ENCODE measurements at regions not wholly inside any gene's neighbourhood (a gene's known extent, or its start where the extent isn't known, plus 50 kb on each side); places are given as distances from the start of the nearest gene placed in this dataset.
"Not testable (repeated sequence)": the region's sequence is repeated elsewhere in the genome, so short reads cannot be mapped to it uniquely, and the experiment has no call there.

DNA sequence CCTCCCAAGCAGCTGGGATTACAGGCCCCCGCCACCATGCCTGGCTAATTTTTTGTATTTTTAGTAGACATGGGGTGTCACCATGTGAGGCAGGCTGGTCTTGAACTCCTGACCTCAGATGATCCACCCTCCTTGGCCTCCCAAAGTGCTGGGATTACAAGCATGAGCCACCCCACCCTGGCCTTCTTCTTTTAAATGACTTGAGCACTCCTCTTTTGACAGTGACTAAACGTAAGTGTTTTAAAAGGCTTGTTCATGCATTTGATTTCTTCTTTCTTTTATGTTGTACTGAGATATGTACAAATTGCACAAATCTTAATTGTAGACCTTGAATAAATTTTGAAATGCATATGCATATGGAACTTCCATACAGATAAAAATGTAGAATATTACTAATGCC lies 337.9 kb downstream of the CETN3 start:
- no peak for DNase-seq (ENCODE audit: low read depth in 2 of 2, low spot score in 1 of 2)

- no peak for DNase-seq (ENCODE audit: low read depth in 2 of 2, low spot score in 1 of 2)
These were observed 338.5 kb downstream of the CETN3 start for GRCh38 chr5:90071066-90071465.

- no peak for DNase-seq (ENCODE audit: low read depth in 2 of 2, low spot score in 1 of 2)
These were observed 342.6 kb downstream of the CETN3 start for GRCh38 chr5:90066920-90067319.

DNA sequence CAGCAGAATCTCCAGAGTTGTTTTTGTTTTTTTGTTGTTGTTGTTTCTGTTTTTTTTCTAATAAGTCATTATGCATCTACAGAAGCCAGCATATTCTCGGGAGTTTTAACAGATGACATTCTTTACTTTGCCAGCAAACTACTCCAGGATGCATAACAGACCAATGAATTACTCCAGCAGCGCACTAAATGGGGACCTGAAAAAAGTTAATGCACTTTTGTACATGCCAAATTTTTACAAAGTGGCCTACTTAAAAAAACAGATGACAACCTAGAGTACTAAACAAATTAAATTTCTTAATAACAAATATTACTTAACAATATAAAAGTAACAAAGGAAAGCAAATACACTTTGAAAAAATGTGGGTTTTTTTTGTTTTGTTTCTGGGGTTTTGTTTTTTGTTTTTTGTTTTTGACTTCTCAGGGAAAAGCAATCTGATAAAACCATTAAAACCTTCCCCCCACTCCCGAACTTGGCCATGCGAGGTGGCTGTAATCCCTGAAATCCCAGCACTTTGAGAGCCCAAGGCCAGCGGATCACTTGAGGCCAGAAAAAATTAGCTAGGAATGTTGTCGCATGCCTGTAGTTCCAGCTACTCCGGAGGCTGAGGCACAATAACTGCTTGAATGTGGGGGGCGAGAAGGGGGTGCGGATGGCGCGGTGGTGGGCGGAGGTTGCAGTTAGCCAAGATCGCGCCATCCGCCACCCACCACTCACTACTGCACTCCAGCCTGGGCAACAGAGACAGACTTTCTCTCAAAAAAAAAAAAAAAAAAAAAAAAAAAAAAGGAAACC lies 352.4 kb downstream of the CETN3 start:
- DNase-seq (ENCODE audit: low read depth in 2 of 2, low spot score in 1 of 2), result no peak

- no peak for DNase-seq (ENCODE audit: low read depth in 2 of 2, low spot score in 1 of 2)
These were observed 353.7 kb downstream of the CETN3 start for GRCh38 chr5:90055831-90056328.

DNA sequence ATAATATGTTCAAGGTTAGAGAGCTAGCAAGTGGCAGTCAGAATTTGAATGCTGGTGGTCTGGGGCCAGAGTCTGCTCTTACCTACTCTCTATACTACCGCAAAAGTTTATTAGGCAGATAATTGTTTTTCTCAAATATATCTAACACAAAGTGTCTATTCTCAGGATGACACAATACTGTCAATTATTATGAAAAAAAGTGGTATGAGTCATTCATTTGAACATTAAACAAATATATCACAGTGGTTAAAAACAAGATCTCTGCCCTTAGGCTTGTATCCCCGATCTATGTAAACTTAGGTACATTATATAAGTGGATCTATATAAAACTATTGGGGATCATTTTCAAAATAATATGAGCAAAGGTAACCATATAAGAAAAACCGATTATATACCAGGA lies 354.9 kb downstream of the CETN3 start:
- no peak for DNase-seq (ENCODE audit: low read depth in 2 of 2, low spot score in 1 of 2)

DNA sequence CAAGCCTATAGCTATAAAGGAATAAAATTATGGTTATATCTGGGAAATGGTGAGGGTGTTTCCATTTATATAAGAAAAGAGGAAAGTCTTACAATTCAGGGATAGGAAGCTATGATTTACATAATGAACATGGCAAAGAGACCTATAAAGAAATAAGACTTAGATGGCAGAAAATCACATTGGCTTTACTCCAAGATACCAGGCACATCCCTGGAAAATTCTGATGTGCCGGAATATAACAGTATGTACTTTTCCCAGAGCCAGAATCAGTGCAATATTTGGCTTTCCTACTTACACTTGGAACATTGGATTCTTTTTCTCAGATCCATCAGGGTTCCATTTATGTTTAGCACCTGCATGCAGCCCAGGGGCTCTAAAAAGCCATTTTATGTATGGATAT lies 357.8 kb downstream of the CETN3 start:
- DNase-seq (ENCODE audit: low read depth in 2 of 2, low spot score in 1 of 2), result no peak

DNA sequence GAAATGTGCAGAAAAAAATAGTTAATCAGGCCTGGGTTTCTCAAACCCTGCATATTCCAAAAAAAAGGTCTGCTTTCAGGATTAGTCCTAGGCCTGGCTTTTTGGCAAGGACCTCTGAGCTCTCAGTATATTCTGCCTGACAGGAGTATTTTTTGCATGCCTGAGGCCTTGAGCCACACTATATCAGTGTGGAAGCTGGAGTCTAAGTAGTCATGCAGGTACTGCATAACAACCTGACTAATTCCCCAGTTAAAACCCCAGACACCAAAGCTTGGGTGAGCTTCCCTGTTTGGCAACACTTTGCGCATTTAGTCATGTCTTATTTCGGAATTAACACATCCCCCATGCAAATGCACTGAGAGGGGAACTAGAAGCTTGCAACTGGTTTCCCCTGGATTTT lies 359.5 kb downstream of the CETN3 start:
- no peak for DNase-seq (ENCODE audit: low read depth in 2 of 2, low spot score in 1 of 2)

DNA sequence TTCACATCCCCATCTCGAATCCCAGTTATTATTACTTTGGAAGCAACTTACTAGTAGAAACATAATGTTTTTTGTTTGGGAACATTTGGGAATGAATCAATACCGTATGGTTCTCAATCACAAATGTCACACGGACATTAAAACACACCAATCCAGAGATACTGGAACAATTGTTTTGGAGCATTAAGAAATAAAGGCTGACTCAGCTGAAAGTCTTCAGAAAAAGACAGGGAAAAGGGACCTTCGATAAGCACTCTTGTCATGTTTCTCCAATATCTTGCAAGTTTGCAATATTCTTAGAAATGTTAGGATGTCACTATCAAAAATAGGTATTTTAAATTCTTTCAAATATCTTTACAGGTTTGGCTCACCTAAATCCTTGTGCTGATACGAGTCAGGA lies 362.4 kb downstream of the CETN3 start:
- DNase-seq (ENCODE audit: low read depth in 2 of 2, low spot score in 1 of 2), result no peak

DNA sequence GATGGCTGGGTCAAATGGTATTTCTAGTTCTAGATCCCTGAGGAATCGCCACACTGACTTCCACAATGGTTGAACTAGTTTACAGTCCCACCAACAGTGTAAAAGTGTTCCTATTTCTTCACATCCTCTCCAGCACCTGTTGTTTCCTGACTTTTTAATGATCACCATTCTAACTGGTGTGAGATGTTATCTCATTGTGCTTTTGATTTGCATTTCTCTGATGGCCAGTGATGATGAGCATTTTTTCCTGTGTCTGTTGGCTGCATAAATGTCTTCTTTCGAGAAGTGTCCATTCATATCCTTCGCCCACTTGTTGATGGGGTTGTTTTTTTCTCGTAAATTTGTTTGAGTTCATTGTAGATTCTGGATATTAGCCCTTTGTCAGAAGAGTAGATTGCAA lies 369.5 kb downstream of the CETN3 start:
- not testable (repeated sequence) for DNase-seq (ENCODE audit: low read depth in 2 of 2, low spot score in 1 of 2)

- DNase-seq (ENCODE audit: low read depth in 2 of 2, low spot score in 1 of 2), result no peak
These were observed 371.9 kb downstream of the CETN3 start for GRCh38 chr5:90037646-90038045.

- DNase-seq (ENCODE audit: low read depth in 2 of 2, low spot score in 1 of 2), result no peak
These were observed 386.9 kb downstream of the CETN3 start for GRCh38 chr5:90022711-90023053.

DNA sequence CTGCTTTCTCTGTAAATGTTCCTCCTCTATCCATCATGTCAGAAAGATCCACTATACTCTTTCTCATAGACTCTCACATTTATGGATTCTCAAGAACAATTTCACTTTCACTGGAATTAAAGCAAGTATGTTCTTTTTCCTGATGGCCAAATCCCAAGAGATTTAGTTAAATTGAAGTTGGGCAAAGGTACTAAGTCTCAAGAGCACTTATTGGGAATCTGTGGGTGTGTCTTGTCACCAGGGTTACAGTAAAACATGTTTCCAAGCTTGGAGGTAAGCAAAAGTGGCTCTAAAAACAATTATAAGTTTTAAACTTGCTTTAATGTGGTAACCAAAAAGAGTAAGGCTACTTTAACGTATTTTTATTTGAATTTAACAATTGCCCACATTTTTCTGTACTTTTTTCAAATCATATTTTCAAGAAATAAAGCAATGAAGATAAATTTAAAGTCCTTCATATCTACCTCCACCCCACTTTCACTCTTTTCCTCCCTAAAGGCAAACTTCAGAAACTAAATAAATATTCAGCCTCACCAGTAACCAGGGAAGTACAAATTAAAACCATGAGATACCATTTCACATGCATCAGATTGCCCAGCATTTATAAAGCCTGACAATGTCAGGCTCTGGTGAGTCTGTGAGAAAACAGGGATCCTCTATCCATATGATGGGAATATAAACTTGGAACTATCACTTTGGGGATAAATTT lies 387.4 kb downstream of the CETN3 start:
- DNase-seq (ENCODE audit: low read depth in 2 of 2, low spot score in 1 of 2), result no peak

DNA sequence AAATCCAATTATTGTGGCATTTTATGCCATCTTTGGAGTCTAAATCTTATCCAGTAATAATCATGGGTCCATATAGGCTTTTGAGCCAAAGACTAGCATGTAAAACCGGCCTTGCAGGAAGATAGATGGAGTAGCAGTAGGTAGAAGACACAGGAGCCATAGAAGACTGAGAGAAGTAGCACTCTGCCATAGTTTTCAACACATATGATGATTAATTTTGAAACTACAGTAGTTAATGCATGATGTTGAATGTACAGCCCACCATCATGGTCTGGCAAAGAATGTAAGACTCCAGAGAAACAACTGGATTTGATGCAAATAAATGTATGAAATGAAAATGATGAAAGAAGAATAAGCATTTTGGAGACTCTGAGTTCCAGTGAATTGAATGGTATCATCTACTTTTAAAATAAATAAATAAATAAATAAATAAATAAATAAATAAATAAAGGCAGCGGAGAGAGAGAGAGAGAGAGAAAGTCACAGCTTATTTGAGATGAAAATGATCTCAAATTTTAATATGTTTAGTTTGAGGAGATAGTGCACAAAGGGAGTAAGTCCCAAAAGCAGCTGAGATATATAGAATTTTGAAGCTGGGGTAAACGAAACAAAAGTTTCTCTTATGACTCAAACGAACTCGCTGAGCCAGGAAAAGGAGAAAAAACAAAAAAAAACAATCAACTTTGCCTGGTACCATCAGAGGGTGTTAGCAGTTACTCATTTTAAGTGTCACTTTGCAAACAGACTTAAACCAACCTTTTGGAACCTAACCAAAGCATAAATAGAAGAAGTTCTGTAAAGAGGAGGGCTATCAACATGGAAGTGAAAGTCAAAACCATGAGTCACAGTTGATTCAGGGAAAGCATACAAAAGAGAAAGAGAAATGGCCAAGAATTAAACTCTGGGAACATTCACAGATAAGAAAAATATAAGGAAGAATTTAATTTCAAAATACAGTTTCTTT lies 388.7 kb downstream of the CETN3 start:
- no peak for DNase-seq (ENCODE audit: low read depth in 2 of 2, low spot score in 1 of 2)

DNA sequence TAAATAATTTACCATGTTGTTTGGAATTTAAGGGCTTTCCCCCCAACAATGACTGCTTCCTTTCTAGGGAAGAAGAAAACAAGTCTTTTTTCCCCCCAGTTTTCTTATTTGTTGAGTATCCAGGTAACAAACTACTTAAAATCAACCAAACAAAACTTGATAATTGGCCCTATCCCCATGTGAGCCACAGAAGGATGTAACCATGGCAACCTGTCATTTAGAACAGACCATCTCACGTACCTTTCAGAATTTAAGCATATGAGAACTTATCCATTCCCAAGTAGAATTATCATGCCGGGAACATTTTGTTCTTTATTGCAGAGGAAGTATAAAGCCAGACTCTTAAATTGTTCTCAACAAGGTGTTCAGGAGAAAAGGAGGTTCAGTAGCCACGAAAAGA lies 392.3 kb downstream of the CETN3 start:
- DNase-seq (ENCODE audit: low read depth in 2 of 2, low spot score in 1 of 2), result no peak

GRCh38 chr5:90015584-90016018 lies 394.0 kb downstream of the CETN3 start:
- no peak for DNase-seq (ENCODE audit: low read depth in 2 of 2, low spot score in 1 of 2)

DNA sequence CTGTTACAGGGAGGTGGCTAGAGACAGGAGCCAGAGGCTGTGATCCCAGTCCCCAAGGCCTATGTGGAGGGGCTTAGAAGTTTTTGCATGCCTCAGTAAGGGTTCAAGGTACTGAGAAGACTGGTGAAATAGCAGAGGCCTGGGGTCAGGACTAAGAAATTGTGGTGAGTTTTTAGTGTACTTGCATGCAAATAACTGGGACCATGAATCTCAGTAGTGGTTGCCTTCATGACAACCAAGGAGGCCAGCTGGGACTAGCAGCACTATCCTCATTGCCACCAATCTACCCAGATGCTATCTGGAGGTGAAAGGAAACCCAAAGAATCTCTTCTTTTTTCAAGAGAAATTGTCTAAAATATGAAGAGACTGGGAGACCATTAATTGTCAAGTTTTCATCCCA lies 395.1 kb downstream of the CETN3 start:
- DNase-seq (ENCODE audit: low read depth in 2 of 2, low spot score in 1 of 2), result no peak

DNA sequence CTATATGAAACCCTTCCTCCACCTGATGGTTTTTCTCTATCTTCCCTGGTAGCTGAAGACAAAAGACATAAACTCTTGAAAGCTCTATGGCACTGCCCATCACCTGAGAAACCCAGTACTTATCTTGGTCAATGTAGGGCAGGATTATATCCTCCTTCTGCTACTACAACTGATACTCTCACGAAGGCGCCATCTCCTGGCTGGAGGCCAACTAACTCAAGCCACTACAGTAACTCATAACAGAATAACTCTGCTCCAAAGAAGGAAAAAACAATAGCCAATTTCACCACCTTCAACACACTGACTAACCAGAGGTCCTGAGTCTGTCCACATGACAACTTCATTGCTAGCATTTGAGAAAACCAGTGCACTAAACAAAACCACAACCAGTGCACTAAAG lies 409.2 kb downstream of the CETN3 start:
- DNase-seq (ENCODE audit: low read depth in 2 of 2, low spot score in 1 of 2), result no peak

DNA sequence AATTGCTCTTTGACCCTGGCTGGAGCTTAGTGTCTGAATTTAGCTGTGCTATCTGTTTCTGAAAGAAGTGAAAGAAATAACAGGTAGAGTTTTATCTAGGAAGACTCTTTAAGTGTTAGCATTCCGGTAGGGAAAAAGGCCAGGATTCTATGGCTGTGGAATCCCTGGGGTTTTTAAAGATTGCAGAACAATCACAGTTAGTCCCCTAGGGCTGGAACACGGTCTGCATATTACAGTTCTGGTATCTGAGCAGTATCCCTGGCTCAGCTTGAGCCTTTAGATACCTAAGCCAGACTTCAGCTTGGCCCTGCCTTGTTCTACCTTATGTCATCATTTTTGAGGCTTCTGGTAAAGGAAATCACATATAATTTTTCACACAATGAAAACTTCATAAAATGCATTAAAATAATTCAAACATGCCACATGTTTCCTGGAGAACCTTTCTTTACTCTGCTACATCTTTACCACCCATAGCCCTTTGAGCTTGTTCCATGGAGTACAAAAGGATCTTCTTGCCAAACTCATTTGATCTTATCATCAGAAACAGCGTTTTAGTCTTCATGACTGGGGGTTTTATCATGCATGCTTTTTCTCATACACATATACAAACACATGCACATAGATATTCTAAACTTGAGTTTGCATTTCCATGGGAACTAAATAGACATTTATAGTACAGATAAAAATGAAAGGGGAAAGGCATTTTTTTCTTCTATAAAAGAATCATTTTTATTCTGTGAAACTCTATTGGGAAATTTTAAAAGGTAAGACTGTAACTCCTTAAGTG lies 410.8 kb downstream of the CETN3 start:
- DNase-seq (ENCODE audit: low read depth in 2 of 2, low spot score in 1 of 2), result no peak

GRCh38 chr5:89996890-89997289 lies 412.7 kb downstream of the CETN3 start:
- DNase-seq (ENCODE audit: low read depth in 2 of 2, low spot score in 1 of 2), result no peak

GRCh38 chr5:89996335-89996734 lies 413.2 kb downstream of the CETN3 start:
- DNase-seq (ENCODE audit: low read depth in 2 of 2, low spot score in 1 of 2), result no peak

All from stimulated activated CD8-positive, alpha-beta memory T cell treated with anti-CD3 and anti-CD28 coated beads, Interleukin-4, amount 100 ng/mL, for 1 hour (primary cell).